ENCODE measurements at regions not wholly inside any gene's neighbourhood (a gene's known extent, or its start where the extent isn't known, plus 50 kb on each side); places are given as distances from the start of the nearest gene placed in this dataset.

- no peak for TF ChIP-seq CTCF (IDR thresholded peaks at IDR 0.05; ENCODE audit: unreplicated experiment)
- Mint-ChIP-seq H3K9me3 (ENCODE audit: low read depth) (no peaks in the 10 kb centered on the region), H3K27me3 (peaks cover 32% of the 10 kb centered on the region), H3K36me3 (ENCODE audit: insufficient read depth) (no peaks in the 10 kb centered on the region), H3K4me1 (ENCODE audit: low read depth) (peaks cover 17% of the 10 kb centered on the region), H3K27ac (no peak overlapping the region), H3K4me3 (ENCODE audit: low read depth) (no peak overlapping the region)
- no peak for DNase-seq (ENCODE audit: low spot score, unreplicated experiment)
Observed at GRCh38 chr15:61685971-61686370, 374.3 kb downstream of the VPS13C start.

- H3K4me3 Mint-ChIP-seq (ENCODE audit: low read depth), result no peak overlapping the region
- H3K36me3 Mint-ChIP-seq (ENCODE audit: insufficient read depth), result no peaks in the 10 kb centered on the region
- H3K27me3 Mint-ChIP-seq, result peaks cover 33% of the 10 kb centered on the region
- H3K27ac Mint-ChIP-seq, result no peak overlapping the region
- TF ChIP-seq CTCF (IDR thresholded peaks at IDR 0.05; ENCODE audit: unreplicated experiment), result no peak
- H3K9me3 Mint-ChIP-seq (ENCODE audit: low read depth), result no peaks in the 10 kb centered on the region
- H3K4me1 Mint-ChIP-seq (ENCODE audit: low read depth), result peaks cover 17% of the 10 kb centered on the region
- DNase-seq (ENCODE audit: low spot score, unreplicated experiment), result no peak
Observed at GRCh38 chr15:61685534-61685933, 374.7 kb downstream of the VPS13C start.

- peaks cover 39% of the 10 kb centered on the region for H3K27me3 Mint-ChIP-seq
- H3K36me3 Mint-ChIP-seq (ENCODE audit: insufficient read depth), result no peaks in the 10 kb centered on the region
- H3K4me1 Mint-ChIP-seq (ENCODE audit: low read depth), result peaks cover 17% of the 10 kb centered on the region
- no peak for TF ChIP-seq CTCF (IDR thresholded peaks at IDR 0.05; ENCODE audit: unreplicated experiment)
- H3K4me3 Mint-ChIP-seq (ENCODE audit: low read depth), result no peak overlapping the region
- H3K27ac Mint-ChIP-seq, result no peak overlapping the region
- no peak for DNase-seq (ENCODE audit: low spot score, unreplicated experiment)
- H3K9me3 Mint-ChIP-seq (ENCODE audit: low read depth), result no peaks in the 10 kb centered on the region
Observed at GRCh38 chr15:61684749-61685467, 375.3 kb downstream of the VPS13C start.

GRCh38 chr15:61682891-61683735, 377.1 kb downstream of the VPS13C start:
- DNase-seq (ENCODE audit: low spot score, unreplicated experiment), result no peak
- peaks cover 17% of the 10 kb centered on the region for H3K4me1 Mint-ChIP-seq (ENCODE audit: low read depth)
- H3K27me3 Mint-ChIP-seq, result peaks cover 47% of the 10 kb centered on the region
- no peaks in the 10 kb centered on the region for H3K9me3 Mint-ChIP-seq (ENCODE audit: low read depth)
- no peak for TF ChIP-seq CTCF (IDR thresholded peaks at IDR 0.05; ENCODE audit: unreplicated experiment)
- no peaks in the 10 kb centered on the region for H3K36me3 Mint-ChIP-seq (ENCODE audit: insufficient read depth)
- H3K4me3 Mint-ChIP-seq (ENCODE audit: low read depth), result no peak overlapping the region
- no peak overlapping the region for H3K27ac Mint-ChIP-seq

- peaks cover 17% of the 10 kb centered on the region for H3K4me1 Mint-ChIP-seq (ENCODE audit: low read depth)
- H3K27me3 Mint-ChIP-seq, result peaks cover 36% of the 10 kb centered on the region
- H3K36me3 Mint-ChIP-seq (ENCODE audit: insufficient read depth), result no peaks in the 10 kb centered on the region
- H3K9me3 Mint-ChIP-seq (ENCODE audit: low read depth), result no peaks in the 10 kb centered on the region
- no peak overlapping the region for H3K27ac Mint-ChIP-seq
- H3K4me3 Mint-ChIP-seq (ENCODE audit: low read depth), result no peak overlapping the region
- no peak for DNase-seq (ENCODE audit: low spot score, unreplicated experiment)
- TF ChIP-seq CTCF (IDR thresholded peaks at IDR 0.05; ENCODE audit: unreplicated experiment), result no peak
Observed at GRCh38 chr15:61681676-61682075, 378.6 kb downstream of the VPS13C start.
